ENCODE measurements at regions not wholly inside any gene's neighbourhood (a gene's known extent, or its start where the extent isn't known, plus 50 kb on each side); places are given as distances from the start of the nearest gene placed in this dataset.

DNA sequence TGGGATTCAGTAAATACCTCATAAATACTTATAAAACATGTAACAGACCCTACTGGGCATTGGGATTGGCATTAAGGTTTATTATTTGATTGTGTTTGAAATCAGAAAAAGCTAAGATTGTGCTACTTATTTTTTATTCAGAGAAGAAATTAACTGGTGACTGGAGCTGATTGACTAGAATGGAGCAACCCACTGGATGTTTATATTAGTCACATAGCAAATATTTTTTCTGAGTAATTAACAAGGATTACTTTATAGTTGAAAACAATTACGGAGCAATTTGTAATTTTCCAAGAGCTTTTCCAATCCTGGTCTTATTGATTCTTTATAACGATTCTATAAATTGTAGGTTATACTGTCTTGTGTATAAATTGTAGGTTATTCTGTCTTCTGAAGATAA lies 208.7 kb downstream of the HLX start:
- no peaks in the 10 kb centered on the region for H3K27me3 ChIP-seq (ENCODE audit: insufficient read depth)
- no peak for DNase-seq
- H3K4me2 ChIP-seq, result no peak overlapping the region

DNA sequence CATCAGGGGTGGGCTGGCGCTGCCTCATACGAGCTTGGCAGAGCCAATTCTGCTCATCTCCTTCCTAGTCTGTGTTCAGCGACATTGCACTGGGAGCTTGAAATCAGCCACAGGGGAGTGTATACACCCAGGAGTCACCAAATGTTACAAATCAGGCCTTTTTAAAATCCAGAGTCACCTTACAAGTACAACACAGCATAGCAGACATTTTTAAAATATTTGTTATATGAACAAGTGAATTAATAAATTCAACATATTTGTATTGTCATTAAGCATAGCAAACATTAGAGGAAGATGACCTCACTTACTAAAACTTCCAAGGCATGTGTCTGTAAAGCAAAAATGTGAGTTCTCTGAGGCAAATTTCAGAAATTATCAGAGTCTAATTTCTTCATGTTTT lies 210.0 kb downstream of the HLX start:
- Histone ChIP-seq H3K4me3 (ENCODE audit: low read depth in 2 of 2, low read length in 1 of 2) (no peak overlapping the region), H3K27ac (ENCODE audit: low read depth in 2 of 2, low read length in 1 of 2) (peak overlapping the region; percentile 65 to 86; a peak in 3 of 4 replicates)
- TF ChIP-seq CHD2 (IDR thresholded peaks at IDR 0.05; ENCODE audit: low read length, partially characterized antibody) (no peak), SIN3A (IDR thresholded peaks at IDR 0.05; ENCODE audit: borderline replicate concordance, low read depth, low read length) (no peak), SMC3 (IDR thresholded peaks at IDR 0.05; ENCODE audit: low read depth, low read length) (no peak), FOXM1 (IDR thresholded peaks at IDR 0.05; ENCODE audit: low read depth) (no peak), TEAD4 (IDR thresholded peaks at IDR 0.05; ENCODE audit: borderline replicate concordance, insufficient read depth) (peak; percentile 75), GATA2 (CRISPR knock-in tag; IDR thresholded peaks at IDR 0.05) (no peak), RCOR1 (IDR thresholded peaks at IDR 0.05; ENCODE audit: low read length) (no peak), TCF12 (IDR thresholded peaks at IDR 0.05) (peak; percentile 65), GABPA (IDR thresholded peaks at IDR 0.05; ENCODE audit: low read depth) (no peak), EP300 (IDR thresholded peaks at IDR 0.05; ENCODE audit: borderline replicate concordance in 1 of 2, low read depth in 1 of 2, low read length in 1 of 2) (peak in 1 of 2 experiments; percentile 65; a peak in 1 of 4 replicates), JUND (IDR thresholded peaks at IDR 0.05) (peak; percentile 54), RXRA (IDR thresholded peaks at IDR 0.05; ENCODE audit: borderline replicate concordance, low read depth) (no peak), POLR2AphosphoS5 (IDR thresholded peaks at IDR 0.05; ENCODE audit: low read depth, low read length) (no peak), NFIC (IDR thresholded peaks at IDR 0.05; ENCODE audit: borderline replicate concordance) (peak; percentile 9; the same call in 1 of the 2 replicates), FOSL2 (IDR thresholded peaks at IDR 0.05; ENCODE audit: borderline replicate concordance, low read depth) (peak; percentile 51; the same call in 1 of the 2 replicates)
- TF ChIP-seq, protein P1, sequence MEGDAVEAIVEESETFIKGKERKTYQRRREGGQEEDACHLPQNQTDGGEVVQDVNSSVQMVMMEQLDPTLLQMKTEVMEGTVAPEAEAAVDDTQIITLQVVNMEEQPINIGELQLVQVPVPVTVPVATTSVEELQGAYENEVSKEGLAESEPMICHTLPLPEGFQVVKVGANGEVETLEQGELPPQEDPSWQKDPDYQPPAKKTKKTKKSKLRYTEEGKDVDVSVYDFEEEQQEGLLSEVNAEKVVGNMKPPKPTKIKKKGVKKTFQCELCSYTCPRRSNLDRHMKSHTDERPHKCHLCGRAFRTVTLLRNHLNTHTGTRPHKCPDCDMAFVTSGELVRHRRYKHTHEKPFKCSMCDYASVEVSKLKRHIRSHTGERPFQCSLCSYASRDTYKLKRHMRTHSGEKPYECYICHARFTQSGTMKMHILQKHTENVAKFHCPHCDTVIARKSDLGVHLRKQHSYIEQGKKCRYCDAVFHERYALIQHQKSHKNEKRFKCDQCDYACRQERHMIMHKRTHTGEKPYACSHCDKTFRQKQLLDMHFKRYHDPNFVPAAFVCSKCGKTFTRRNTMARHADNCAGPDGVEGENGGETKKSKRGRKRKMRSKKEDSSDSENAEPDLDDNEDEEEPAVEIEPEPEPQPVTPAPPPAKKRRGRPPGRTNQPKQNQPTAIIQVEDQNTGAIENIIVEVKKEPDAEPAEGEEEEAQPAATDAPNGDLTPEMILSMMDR (IDR thresholded peaks at IDR 0.05), result no peak
- TF ChIP-seq, protein P2, sequence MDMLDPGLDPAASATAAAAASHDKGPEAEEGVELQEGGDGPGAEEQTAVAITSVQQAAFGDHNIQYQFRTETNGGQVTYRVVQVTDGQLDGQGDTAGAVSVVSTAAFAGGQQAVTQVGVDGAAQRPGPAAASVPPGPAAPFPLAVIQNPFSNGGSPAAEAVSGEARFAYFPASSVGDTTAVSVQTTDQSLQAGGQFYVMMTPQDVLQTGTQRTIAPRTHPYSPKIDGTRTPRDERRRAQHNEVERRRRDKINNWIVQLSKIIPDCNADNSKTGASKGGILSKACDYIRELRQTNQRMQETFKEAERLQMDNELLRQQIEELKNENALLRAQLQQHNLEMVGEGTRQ (IDR thresholded peaks at IDR 0.05; ENCODE audit: borderline replicate concordance, low read depth, low read length), result no peak
- TF ChIP-seq, protein P3, sequence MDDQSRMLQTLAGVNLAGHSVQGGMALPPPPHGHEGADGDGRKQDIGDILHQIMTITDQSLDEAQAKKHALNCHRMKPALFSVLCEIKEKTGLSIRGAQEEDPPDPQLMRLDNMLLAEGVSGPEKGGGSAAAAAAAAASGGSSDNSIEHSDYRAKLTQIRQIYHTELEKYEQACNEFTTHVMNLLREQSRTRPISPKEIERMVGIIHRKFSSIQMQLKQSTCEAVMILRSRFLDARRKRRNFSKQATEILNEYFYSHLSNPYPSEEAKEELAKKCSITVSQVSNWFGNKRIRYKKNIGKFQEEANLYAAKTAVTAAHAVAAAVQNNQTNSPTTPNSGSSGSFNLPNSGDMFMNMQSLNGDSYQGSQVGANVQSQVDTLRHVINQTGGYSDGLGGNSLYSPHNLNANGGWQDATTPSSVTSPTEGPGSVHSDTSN (IDR thresholded peaks at IDR 0.05), result peak; percentile 25; the same call in 1 of the 2 replicates
- TF ChIP-seq, protein P4, sequence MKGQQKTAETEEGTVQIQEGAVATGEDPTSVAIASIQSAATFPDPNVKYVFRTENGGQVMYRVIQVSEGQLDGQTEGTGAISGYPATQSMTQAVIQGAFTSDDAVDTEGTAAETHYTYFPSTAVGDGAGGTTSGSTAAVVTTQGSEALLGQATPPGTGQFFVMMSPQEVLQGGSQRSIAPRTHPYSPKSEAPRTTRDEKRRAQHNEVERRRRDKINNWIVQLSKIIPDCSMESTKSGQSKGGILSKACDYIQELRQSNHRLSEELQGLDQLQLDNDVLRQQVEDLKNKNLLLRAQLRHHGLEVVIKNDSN (IDR thresholded peaks at IDR 0.05; ENCODE audit: borderline replicate concordance, low read depth), result no peak

More for the DNA sequence above, 208.7 kb downstream of the HLX start:
- H4K20me1 ChIP-seq (ENCODE audit: insufficient read depth), result no peaks in the 10 kb centered on the region
- H3K9me2 ChIP-seq, result no peaks in the 10 kb centered on the region
- H3K4me1 ChIP-seq (ENCODE audit: control insufficient read depth in 1 of 2, insufficient read depth in 2 of 2, low read depth in 1 of 2, low read length in 1 of 2), result peaks cover 8 to 10% of the 10 kb centered on the region in 2 experiments; a peak in 3 of 4 replicates
- ChIA-PET CTCF (interaction anchor here (0.6 to 1.6 kb wide), 3 partner anchors 12 to 1377 kb away, joined by 3 to 4 read pairs (median 3); no protein-coding TSS in a partner anchor), POLR2A (no interaction called here)
- no peak overlapping the region; a peak in 1 of 4 replicates for H3K27ac ChIP-seq (ENCODE audit: low read depth in 2 of 2, low read length in 1 of 2)
- H3K36me3 ChIP-seq (replicated peaks in 1 of 2; ENCODE audit: control insufficient read depth in 1 of 2, insufficient read depth in 2 of 2, low read length in 1 of 2), result no peaks in the 10 kb centered on the region
- H2AFZ ChIP-seq (ENCODE audit: low read depth), result peak overlapping the region; percentile 45; the same call in 1 of the 2 replicates
- H3K9me3 ChIP-seq, result no peaks in the 10 kb centered on the region
- H3F3A ChIP-seq (replicated peaks; ENCODE audit: insufficient read depth), result peaks cover 17% of the 10 kb centered on the region
- TF ChIP-seq SIN3A (IDR thresholded peaks at IDR 0.05; ENCODE audit: borderline replicate concordance, low read depth, low read length) (no peak), MXI1 (IDR thresholded peaks at IDR 0.05; ENCODE audit: low read depth, low read length) (no peak), GATA2 (CRISPR knock-in tag; IDR thresholded peaks at IDR 0.05) (no peak)
- TF ChIP-seq, protein P5, sequence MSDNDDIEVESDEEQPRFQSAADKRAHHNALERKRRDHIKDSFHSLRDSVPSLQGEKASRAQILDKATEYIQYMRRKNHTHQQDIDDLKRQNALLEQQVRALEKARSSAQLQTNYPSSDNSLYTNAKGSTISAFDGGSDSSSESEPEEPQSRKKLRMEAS (IDR thresholded peaks at IDR 0.05; ENCODE audit: low read depth), result no peak
- H3K4me3 ChIP-seq (ENCODE audit: low read depth in 2 of 2, low read length in 1 of 2), result no peak overlapping the region
- WGBS (ENCODE audit: low lambda C conversion rate), result 73% methylated on average over 2 of the region's 2 CpGs
- no peaks in the 10 kb centered on the region for H3K79me2 ChIP-seq (ENCODE audit: insufficient read depth)
- no peak overlapping the region for H3K9ac ChIP-seq

More for the DNA sequence above, 210.0 kb downstream of the HLX start:
- H3K36me3 ChIP-seq (replicated peaks in 1 of 2; ENCODE audit: control insufficient read depth in 1 of 2, insufficient read depth in 2 of 2, low read length in 1 of 2), result no peaks in the 10 kb centered on the region
- ChIA-PET CTCF (no interaction called here), POLR2A (no interaction called here)
- WGBS (ENCODE audit: low lambda C conversion rate), result 65% methylated on average over 3 of the region's 3 CpGs
- peaks cover 14 to 17% of the 10 kb centered on the region in 2 experiments; a peak in 3 of 4 replicates for H3K4me1 ChIP-seq (ENCODE audit: control insufficient read depth in 1 of 2, insufficient read depth in 2 of 2, low read depth in 1 of 2, low read length in 1 of 2)
- peak overlapping the region; percentile 8; the same call in 1 of the 2 replicates for H3K9ac ChIP-seq
- no peaks in the 10 kb centered on the region for H3K9me2 ChIP-seq
- 0 out of 2 replicates have a peak overlapping the region, but pooled peaks have one; percentile 26 for H3K4me2 ChIP-seq
- DNase-seq, result no peak
- H3K79me2 ChIP-seq (ENCODE audit: insufficient read depth), result no peaks in the 10 kb centered on the region
- no peaks in the 10 kb centered on the region for H4K20me1 ChIP-seq (ENCODE audit: insufficient read depth)
- H3F3A ChIP-seq (replicated peaks; ENCODE audit: insufficient read depth), result peaks cover 17% of the 10 kb centered on the region
- H2AFZ ChIP-seq (ENCODE audit: low read depth), result peak overlapping the region; percentile 58
- no peaks in the 10 kb centered on the region for H3K27me3 ChIP-seq (ENCODE audit: insufficient read depth)
- H3K9me3 ChIP-seq, result no peaks in the 10 kb centered on the region
